ENCODE measurements at regions not wholly inside any gene's neighbourhood (a gene's known extent, or its start where the extent isn't known, plus 50 kb on each side); places are given as distances from the start of the nearest gene placed in this dataset.

DNA sequence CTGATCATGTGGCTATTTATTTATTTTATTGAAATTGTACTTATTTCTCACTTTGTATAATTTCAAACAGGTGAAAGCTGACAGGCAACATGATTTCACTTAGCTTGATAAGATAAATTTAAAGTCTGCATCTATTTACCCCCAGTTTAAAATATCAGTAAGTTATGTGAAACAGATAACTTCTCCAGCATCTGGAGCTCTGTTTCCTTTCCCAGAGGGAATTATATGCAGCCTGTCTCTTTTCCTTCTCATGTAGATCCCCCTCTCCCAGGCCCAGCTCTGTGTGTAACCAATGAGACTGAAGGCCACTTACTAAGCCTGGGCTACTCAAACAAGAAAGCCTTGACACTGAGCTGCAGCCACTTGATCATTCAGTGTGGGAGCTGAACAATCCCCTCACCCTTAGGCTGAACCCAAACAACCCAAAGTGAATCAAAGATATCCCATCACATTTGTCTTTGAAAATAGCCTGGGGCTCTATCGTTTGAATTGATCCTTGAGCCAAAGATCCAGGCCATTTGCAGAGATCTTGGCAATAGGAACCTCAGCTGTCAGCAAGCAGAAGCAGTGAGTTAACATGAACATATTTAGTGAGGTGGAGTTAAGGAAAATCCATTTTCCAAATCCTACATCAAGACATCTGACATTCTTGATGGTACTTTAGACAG lies 383.9 kb downstream of the TGFB2 start:
- TF ChIP-seq, protein P1, sequence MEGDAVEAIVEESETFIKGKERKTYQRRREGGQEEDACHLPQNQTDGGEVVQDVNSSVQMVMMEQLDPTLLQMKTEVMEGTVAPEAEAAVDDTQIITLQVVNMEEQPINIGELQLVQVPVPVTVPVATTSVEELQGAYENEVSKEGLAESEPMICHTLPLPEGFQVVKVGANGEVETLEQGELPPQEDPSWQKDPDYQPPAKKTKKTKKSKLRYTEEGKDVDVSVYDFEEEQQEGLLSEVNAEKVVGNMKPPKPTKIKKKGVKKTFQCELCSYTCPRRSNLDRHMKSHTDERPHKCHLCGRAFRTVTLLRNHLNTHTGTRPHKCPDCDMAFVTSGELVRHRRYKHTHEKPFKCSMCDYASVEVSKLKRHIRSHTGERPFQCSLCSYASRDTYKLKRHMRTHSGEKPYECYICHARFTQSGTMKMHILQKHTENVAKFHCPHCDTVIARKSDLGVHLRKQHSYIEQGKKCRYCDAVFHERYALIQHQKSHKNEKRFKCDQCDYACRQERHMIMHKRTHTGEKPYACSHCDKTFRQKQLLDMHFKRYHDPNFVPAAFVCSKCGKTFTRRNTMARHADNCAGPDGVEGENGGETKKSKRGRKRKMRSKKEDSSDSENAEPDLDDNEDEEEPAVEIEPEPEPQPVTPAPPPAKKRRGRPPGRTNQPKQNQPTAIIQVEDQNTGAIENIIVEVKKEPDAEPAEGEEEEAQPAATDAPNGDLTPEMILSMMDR (IDR thresholded peaks at IDR 0.05; ENCODE audit: extremely low read depth, missing control alignments) = no peak
- DNase-seq (ENCODE audit: low spot score) = no peak

DNA sequence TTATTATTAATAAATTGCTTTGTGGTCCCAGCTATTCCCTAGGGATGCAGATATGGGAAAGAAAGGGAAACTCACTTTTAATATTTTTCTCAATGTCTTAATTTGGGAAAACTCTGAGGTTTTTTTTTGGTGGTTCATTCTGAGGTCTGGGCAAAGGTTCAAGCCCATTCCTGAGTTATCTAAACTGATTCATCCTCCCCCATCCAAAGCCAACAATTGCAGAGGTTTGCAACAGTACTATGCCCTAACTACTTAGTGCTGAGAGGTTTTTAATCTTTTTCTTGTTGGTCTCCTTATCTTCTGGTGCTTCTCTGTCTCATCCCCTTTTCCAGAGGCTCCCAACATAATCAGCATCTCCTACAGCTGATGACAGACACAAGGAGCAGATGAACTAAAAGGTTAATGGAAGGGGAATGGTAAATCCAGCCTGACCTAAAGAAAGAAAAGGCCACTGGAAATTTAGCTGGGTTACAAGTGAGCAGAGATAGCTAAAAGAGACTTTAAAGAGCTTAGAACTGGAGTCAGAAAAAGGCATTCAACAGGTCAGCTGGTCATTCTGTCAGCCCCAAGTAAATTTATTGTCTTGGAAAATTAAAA lies 390.4 kb downstream of the TGFB2 start:
- TF ChIP-seq, protein P1 (IDR thresholded peaks at IDR 0.05; ENCODE audit: extremely low read depth, missing control alignments) = no peak
- DNase-seq (ENCODE audit: low spot score) = no peak

DNA sequence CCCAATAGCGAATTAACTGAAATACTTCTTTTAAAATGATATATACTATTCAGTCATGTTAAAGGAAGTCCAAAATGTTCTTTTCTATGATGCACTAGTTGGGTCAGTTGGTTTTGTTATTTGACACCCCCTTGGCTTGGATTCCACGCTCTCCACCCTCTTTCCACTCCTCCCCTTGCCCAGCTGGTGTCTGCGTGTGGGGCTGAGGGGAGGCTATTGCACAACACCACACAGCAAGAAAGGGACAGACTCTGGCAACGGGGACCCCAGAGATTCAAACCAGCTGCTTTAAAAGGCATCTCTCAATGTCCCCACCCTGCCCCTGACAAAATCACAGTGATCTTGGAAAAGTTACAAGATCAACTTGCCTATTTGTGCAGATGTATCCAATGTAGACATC lies 394.3 kb downstream of the TGFB2 start:
- TF ChIP-seq, protein P1 (IDR thresholded peaks at IDR 0.05; ENCODE audit: extremely low read depth, missing control alignments) = no peak
- no peak for DNase-seq (ENCODE audit: low spot score)

DNA sequence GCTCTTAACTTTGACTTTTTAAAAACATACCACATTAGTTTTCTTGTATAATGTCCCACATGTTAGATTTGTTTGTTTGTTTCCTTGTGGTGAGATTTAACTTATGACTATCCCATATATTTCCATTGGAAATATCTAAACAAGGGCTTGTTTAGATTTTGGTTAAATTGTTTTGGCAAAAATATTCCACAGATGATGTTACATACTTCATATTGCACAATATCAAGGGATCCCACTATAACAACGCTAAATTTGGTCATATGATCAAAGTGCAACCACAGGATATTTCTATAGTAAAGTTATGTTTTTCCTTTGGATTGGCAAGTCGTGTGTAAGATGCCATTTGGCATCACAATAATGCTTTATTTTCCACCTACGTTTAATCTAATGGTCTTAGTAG lies 396.7 kb downstream of the TGFB2 start:
- TF ChIP-seq, protein P1 (IDR thresholded peaks at IDR 0.05; ENCODE audit: extremely low read depth, missing control alignments) = no peak
- DNase-seq (ENCODE audit: low spot score) = no peak

DNA sequence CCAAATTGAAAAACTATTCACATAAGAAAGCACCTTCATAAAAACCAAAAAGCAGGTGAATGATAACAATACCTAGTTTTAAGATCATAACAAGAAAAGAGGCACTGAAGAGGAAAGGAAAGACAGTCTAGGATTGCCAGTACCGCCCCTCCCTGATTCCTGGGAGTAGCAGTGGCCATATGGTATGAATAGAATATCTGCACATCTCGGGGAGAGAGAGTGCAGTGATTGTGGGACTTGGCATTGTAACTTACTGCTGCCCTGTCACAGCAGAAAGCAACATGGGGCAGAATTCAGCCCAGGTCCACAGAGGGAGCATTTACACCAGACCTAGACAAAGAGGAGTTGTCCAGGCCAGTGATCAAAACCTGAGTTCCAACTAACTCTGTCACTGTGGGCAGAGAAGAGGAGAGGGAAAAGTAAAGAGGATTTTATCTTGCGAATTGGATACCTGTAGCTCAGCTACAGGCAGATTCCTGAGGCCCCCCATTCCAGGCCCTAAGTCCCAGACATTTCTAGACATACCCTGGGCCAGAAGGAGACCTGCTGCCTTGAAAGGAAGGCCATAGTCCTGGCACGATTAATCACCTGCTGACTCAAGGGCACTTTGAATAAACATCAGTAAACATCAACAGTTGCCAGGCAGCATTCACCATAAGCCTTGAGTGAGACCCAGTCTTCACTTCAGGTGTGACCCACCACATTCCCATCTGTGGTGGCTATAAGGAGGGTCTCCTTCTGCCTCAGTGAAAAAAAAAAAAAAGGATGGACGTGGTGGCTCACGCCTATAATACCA lies 397.5 kb downstream of the TGFB2 start:
- TF ChIP-seq, protein P1 (IDR thresholded peaks at IDR 0.05; ENCODE audit: extremely low read depth, missing control alignments) = no peak
- DNase-seq (ENCODE audit: low spot score) = no peak

DNA sequence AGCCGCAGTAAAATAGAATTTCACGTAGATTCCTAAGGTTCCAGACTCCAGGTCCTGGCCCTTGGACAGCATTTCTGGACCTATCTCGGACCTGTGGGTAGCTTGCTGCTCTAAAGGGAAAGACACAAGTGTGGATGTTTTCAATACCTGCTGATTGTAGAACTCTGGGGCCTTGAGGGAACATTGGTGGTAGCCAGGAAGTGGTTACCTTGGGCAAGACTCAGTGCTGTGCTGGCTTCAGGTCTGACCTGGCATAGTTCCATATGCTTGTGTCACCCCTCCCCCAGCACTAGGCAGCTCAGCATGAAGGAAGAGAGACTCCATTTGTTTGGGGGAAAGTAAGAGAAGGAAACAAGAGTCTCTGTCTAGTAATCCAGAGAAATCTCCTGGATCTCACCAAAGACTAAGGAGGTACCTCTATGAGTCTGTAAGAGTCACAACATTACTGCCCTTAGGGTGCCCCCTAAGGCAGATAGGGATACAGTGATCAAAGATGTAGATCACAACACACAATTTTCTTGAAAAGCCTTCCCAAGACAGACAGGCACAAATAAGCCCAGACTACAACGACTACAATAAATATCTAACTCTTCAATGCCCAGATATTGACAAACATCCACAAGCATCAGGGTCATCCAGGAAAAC lies 398.8 kb downstream of the TGFB2 start:
- no peak for DNase-seq (ENCODE audit: low spot score)

More for the DNA sequence above, 398.8 kb downstream of the TGFB2 start:
- TF ChIP-seq, protein P1 (IDR thresholded peaks at IDR 0.05; ENCODE audit: extremely low read depth, missing control alignments) = no peak

Measured in GM20000 (cell line).